ENCODE measurements at regions not wholly inside any gene's neighbourhood (a gene's known extent, or its start where the extent isn't known, plus 50 kb on each side); places are given as distances from the start of the nearest gene placed in this dataset.

- no peaks in the 10 kb centered on the region for H3K4me1 ChIP-seq (ENCODE audit: insufficient read depth, low read length)
- H3K9me3 ChIP-seq (ENCODE audit: low read length), result no peaks in the 10 kb centered on the region
- BruUV-seq (replicated peaks), result no TSS peak
- TF ChIP-seq EZH2phosphoT487 (IDR thresholded peaks at IDR 0.05; ENCODE audit: borderline replicate concordance, low read length) (no peak), EZH2 (IDR thresholded peaks at IDR 0.05; ENCODE audit: low read length, unreplicated experiment) (no peak), CTCF (conservative IDR thresholded peaks at IDR 0.05; ENCODE audit: low read depth, low read length) (no peak)
- no peak for ATAC-seq
- no peaks in the 10 kb centered on the region for H3F3A ChIP-seq (ENCODE audit: low read length, unreplicated experiment)
- no peak overlapping the region for H3K4me3 ChIP-seq (ENCODE audit: low read length)
- no peak for DNase-seq
- H3K79me2 ChIP-seq (ENCODE audit: low read length), result no peaks in the 10 kb centered on the region
- H3K9me2 ChIP-seq (replicated peaks; ENCODE audit: low read length), result no peaks in the 10 kb centered on the region
- no peaks in the 10 kb centered on the region for H3K36me3 ChIP-seq (ENCODE audit: low read depth, low read length)
- H2AFZ ChIP-seq (ENCODE audit: low read length), result no peak overlapping the region
- no peaks in the 10 kb centered on the region for H4K20me1 ChIP-seq (ENCODE audit: low read length)
- ChIA-PET CTCF (no interaction called here), POLR2A (ENCODE audit: unreplicated experiment) (no interaction called here)
- H3K4me2 ChIP-seq (ENCODE audit: low read length), result no peak overlapping the region
- no peak overlapping the region for H3K27ac ChIP-seq (ENCODE audit: low read length)
- intact Hi-C loops (cut with micrococcal nuclease), result no loop called here
- no peaks in the 10 kb centered on the region for H3K27me3 ChIP-seq (ENCODE audit: low read length)
- H3K9ac ChIP-seq (ENCODE audit: low read length), result no peak overlapping the region
Measured at GRCh38 chr4:20478412-20478811, 221.8 kb upstream of the PACRGL start.

- CTCF ChIA-PET, result no interaction called here
- Histone ChIP-seq H3K9me3 (ENCODE audit: low read length) (no peaks in the 10 kb centered on the region), H3F3A (ENCODE audit: low read length, unreplicated experiment) (no peaks in the 10 kb centered on the region), H4K20me1 (ENCODE audit: low read length) (no peaks in the 10 kb centered on the region), H3K4me3 (ENCODE audit: low read length) (no peak overlapping the region), H3K4me2 (ENCODE audit: low read length) (no peak overlapping the region), H3K9me2 (replicated peaks; ENCODE audit: low read length) (no peaks in the 10 kb centered on the region), H2AFZ (ENCODE audit: low read length) (no peak overlapping the region), H3K27ac (ENCODE audit: low read length) (no peak overlapping the region), H3K4me1 (ENCODE audit: insufficient read depth, low read length) (no peaks in the 10 kb centered on the region), H3K27me3 (ENCODE audit: low read length) (no peaks in the 10 kb centered on the region), H3K9ac (ENCODE audit: low read length) (no peak overlapping the region), H3K79me2 (ENCODE audit: low read length) (no peaks in the 10 kb centered on the region), H3K36me3 (ENCODE audit: low read depth, low read length) (no peaks in the 10 kb centered on the region)
- intact Hi-C loops (cut with micrococcal nuclease), result no loop called here
- ATAC-seq, result no peak
- TF ChIP-seq EZH2 (IDR thresholded peaks at IDR 0.05; ENCODE audit: low read length, unreplicated experiment), result no peak
- no peak for TF ChIP-seq CTCF (conservative IDR thresholded peaks at IDR 0.05; ENCODE audit: low read depth, low read length)
- TF ChIP-seq EZH2phosphoT487 (IDR thresholded peaks at IDR 0.05; ENCODE audit: borderline replicate concordance, low read length), result no peak
- no peak for DNase-seq
- BruUV-seq (replicated peaks), result no TSS peak
- POLR2A ChIA-PET (ENCODE audit: unreplicated experiment), result no interaction called here
Measured at GRCh38 chr4:20480165-20480947, 219.9 kb upstream of the PACRGL start.

DNA sequence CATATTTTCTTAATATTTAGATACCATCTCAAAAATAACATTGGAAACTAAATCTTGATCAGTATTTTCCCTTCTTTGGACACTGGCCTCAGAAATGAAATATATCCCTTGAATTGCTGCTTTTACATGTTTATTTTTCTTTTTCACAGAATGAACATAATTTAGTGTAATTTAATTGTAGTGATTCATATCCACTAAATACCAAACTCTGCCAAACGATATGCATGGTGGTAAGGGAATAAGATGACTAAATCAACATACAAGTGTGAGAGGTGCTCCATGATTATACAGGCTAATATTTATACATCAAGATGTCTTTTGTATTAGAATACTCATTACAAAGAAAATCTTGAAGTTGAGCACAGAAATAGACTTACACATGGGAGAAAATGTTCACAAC is 216.8 kb upstream of the PACRGL start:
- no peak for ATAC-seq
- ChIA-PET POLR2A (ENCODE audit: unreplicated experiment) (no interaction called here), CTCF (no interaction called here)
- no peak for TF ChIP-seq EZH2phosphoT487 (IDR thresholded peaks at IDR 0.05; ENCODE audit: borderline replicate concordance, low read length)
- no peak for TF ChIP-seq CTCF (conservative IDR thresholded peaks at IDR 0.05; ENCODE audit: low read depth, low read length)
- Histone ChIP-seq H3K36me3 (ENCODE audit: low read depth, low read length) (no peaks in the 10 kb centered on the region), H3K79me2 (ENCODE audit: low read length) (no peaks in the 10 kb centered on the region), H4K20me1 (ENCODE audit: low read length) (no peaks in the 10 kb centered on the region), H2AFZ (ENCODE audit: low read length) (no peak overlapping the region), H3K4me3 (ENCODE audit: low read length) (no peak overlapping the region), H3K9me2 (replicated peaks; ENCODE audit: low read length) (no peaks in the 10 kb centered on the region), H3K9ac (ENCODE audit: low read length) (no peak overlapping the region), H3K27me3 (ENCODE audit: low read length) (no peaks in the 10 kb centered on the region), H3K4me1 (ENCODE audit: insufficient read depth, low read length) (peaks cover 22% of the 10 kb centered on the region), H3K9me3 (ENCODE audit: low read length) (no peaks in the 10 kb centered on the region), H3K27ac (ENCODE audit: low read length) (no peak overlapping the region), H3F3A (ENCODE audit: low read length, unreplicated experiment) (no peaks in the 10 kb centered on the region), H3K4me2 (ENCODE audit: low read length) (no peak overlapping the region)
- no peak for DNase-seq
- no TSS peak for BruUV-seq (replicated peaks)
- intact Hi-C loops (cut with micrococcal nuclease), result no loop called here
